ENCODE measurements at regions not wholly inside any gene's neighbourhood (a gene's known extent, or its start where the extent isn't known, plus 50 kb on each side); places are given as distances from the start of the nearest gene placed in this dataset.

DNA sequence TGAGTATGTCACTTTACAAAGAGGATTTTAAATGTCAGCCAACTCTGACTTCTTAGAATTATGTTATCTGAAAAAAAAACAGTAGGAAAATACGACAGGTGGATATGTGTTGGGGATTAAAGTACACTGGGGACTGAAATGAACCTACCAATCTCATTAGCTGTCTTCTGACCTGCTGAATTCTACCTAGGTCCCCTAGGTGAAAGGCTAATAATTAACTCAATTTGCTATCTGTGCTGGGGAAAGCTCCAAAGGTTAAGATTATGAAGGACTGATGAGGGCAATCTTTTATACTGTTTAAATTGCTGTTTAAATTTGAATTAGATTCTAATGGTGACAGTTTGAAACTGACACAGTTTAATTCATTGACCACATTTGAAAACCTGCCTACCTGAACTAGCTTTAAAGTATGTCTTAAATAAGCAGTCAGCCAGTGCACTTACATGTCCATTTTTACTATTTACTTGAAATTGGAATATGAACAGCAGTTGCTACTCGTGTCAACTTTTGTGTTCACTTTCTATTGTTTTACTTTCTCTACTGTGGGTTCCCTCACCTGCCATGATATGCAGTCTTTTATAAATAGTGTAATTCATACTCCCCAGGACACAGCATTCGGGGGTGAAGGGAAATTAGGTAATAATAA, 977.3 kb downstream of the C4orf33 start:
- TF ChIP-seq, protein P1, sequence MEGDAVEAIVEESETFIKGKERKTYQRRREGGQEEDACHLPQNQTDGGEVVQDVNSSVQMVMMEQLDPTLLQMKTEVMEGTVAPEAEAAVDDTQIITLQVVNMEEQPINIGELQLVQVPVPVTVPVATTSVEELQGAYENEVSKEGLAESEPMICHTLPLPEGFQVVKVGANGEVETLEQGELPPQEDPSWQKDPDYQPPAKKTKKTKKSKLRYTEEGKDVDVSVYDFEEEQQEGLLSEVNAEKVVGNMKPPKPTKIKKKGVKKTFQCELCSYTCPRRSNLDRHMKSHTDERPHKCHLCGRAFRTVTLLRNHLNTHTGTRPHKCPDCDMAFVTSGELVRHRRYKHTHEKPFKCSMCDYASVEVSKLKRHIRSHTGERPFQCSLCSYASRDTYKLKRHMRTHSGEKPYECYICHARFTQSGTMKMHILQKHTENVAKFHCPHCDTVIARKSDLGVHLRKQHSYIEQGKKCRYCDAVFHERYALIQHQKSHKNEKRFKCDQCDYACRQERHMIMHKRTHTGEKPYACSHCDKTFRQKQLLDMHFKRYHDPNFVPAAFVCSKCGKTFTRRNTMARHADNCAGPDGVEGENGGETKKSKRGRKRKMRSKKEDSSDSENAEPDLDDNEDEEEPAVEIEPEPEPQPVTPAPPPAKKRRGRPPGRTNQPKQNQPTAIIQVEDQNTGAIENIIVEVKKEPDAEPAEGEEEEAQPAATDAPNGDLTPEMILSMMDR (IDR thresholded peaks at IDR 0.05 in 2 of 3, conservative IDR thresholded peaks at IDR 0.05 in 1 of 3; ENCODE audit: control insufficient read depth in 2 of 3, extremely low read depth in 1 of 3, insufficient read depth in 1 of 3, low read depth in 3 of 3, low read length in 3 of 3) = no peak
- TF ChIP-seq MTA2 (IDR thresholded peaks at IDR 0.05; ENCODE audit: low read depth) (no peak), RBBP5 (conservative IDR thresholded peaks at IDR 0.05) (no peak), SREBF1 (IDR thresholded peaks at IDR 0.05; ENCODE audit: low read length) (no peak), YY1 (IDR thresholded peaks at IDR 0.05; ENCODE audit: low read depth, low read length) (no peak), NBN (IDR thresholded peaks at IDR 0.05) (no peak), SP1 (IDR thresholded peaks at IDR 0.05; ENCODE audit: low read depth, low read length) (no peak)
- TF ChIP-seq, protein P2, sequence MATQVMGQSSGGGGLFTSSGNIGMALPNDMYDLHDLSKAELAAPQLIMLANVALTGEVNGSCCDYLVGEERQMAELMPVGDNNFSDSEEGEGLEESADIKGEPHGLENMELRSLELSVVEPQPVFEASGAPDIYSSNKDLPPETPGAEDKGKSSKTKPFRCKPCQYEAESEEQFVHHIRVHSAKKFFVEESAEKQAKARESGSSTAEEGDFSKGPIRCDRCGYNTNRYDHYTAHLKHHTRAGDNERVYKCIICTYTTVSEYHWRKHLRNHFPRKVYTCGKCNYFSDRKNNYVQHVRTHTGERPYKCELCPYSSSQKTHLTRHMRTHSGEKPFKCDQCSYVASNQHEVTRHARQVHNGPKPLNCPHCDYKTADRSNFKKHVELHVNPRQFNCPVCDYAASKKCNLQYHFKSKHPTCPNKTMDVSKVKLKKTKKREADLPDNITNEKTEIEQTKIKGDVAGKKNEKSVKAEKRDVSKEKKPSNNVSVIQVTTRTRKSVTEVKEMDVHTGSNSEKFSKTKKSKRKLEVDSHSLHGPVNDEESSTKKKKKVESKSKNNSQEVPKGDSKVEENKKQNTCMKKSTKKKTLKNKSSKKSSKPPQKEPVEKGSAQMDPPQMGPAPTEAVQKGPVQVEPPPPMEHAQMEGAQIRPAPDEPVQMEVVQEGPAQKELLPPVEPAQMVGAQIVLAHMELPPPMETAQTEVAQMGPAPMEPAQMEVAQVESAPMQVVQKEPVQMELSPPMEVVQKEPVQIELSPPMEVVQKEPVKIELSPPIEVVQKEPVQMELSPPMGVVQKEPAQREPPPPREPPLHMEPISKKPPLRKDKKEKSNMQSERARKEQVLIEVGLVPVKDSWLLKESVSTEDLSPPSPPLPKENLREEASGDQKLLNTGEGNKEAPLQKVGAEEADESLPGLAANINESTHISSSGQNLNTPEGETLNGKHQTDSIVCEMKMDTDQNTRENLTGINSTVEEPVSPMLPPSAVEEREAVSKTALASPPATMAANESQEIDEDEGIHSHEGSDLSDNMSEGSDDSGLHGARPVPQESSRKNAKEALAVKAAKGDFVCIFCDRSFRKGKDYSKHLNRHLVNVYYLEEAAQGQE (IDR thresholded peaks at IDR 0.05; ENCODE audit: low read depth, low read length) = no peak

Data from GM12878 (cell line).